Neural progenitor cell (in vitro differentiated cells): ENCODE measurements at regions not wholly inside any gene's neighbourhood (a gene's known extent, or its start where the extent isn't known, plus 50 kb on each side); places are given as distances from the start of the nearest gene placed in this dataset.

Source experiments
- CTCF ChIP-seq: fragments of 200-600 bp; sonication (generic); IDR thresholded peaks from 2 replicates; pipeline ENCODE4 v1.5.1; 2017; ENCODE audit warnings: antibody characterized with exemption, mild to moderate bottlenecking
- EZH2 ChIP-seq: fragments of 200-600 bp; sonication (generic); IDR thresholded peaks from 2 replicates; pipeline ENCODE4 v1.6.1; 2017; ENCODE audit warnings: antibody characterized with exemption, mild to moderate bottlenecking, moderate library complexity
- EZH2phosphoT487 ChIP-seq: fragments of 200-600 bp; sonication (generic); IDR thresholded peaks from 2 replicates; pipeline ENCODE4 v1.6.1; 2017; ENCODE audit warnings: antibody characterized with exemption

- TF ChIP-seq EZH2phosphoT487, result no peak
- no peak for TF ChIP-seq CTCF
- TF ChIP-seq EZH2, result no peak
Observed at GRCh38 chr6:135640449-135641111, 143.0 kb upstream of the AHI1 start.
